Lower leg skin (tissue), 4 donors: ENCODE measurements at regions not wholly inside any gene's neighbourhood (a gene's known extent, or its start where the extent isn't known, plus 50 kb on each side); places are given as distances from the start of the nearest gene placed in this dataset.

Experiments
- DNase-seq, 2 donors: peaks; one replicate each; pipeline ENCODE4 v3.0.0-alpha.2; 2019; ENCODE audit warnings: low spot score in 2 of 2
- H3K4me3 ChIP-seq: fragments of 200-600 bp; sonication (generic); 2 replicates; pipeline ENCODE4 v1.5.1; 2017; ENCODE audit warnings: mild to moderate bottlenecking, low read depth; ENCODE audit not compliant: poor library complexity, severe bottlenecking
- CTCF ChIP-seq, 3 donors: fragments of 450-650 bp; IDR thresholded peaks; one replicate each; pipeline ENCODE4 v1.5.1; 2016; ENCODE audit warnings: antibody characterized with exemption in 3 of 3, mild to moderate bottlenecking in 3 of 3, moderate library complexity in 2 of 3
- POLR2A ChIP-seq, 2 donors: fragments of 450-650 bp; IDR thresholded peaks; one replicate each; pipeline ENCODE4 v1.6.1; 2016 to 2017; ENCODE audit warnings: antibody characterized with exemption in 2 of 2, mild to moderate bottlenecking in 1 of 2, moderate library complexity in 1 of 2
- WGBS, 2 donors: methylation state at CpG; one replicate each; pipeline ENCODE4 v1.1.5; 2018; 5-methylcytosine and 5-hydroxymethylcytosine counted together
- intact Hi-C: fragments of 100-400 bp; cut with DNase I; formaldehyde crosslinking; loops from one replicate; pipeline ENCODE4 v1.15.0; 2023; ENCODE audit warnings: low total_unique reads

GRCh38 chr22:25388415-25388814 lies 169.0 kb downstream of the CRYBB2 start:
- H3K4me3 ChIP-seq = no peak overlapping the region
- no peak for TF ChIP-seq CTCF (IDR thresholded peaks at IDR 0.05)
- TF ChIP-seq POLR2A (IDR thresholded peaks at IDR 0.05) = no peak
- intact Hi-C loops = no loop called here
- DNase-seq = no peak
- WGBS, 2 donors = 90 to 91% methylated on average over 12 of the region's 12 CpGs

DNA sequence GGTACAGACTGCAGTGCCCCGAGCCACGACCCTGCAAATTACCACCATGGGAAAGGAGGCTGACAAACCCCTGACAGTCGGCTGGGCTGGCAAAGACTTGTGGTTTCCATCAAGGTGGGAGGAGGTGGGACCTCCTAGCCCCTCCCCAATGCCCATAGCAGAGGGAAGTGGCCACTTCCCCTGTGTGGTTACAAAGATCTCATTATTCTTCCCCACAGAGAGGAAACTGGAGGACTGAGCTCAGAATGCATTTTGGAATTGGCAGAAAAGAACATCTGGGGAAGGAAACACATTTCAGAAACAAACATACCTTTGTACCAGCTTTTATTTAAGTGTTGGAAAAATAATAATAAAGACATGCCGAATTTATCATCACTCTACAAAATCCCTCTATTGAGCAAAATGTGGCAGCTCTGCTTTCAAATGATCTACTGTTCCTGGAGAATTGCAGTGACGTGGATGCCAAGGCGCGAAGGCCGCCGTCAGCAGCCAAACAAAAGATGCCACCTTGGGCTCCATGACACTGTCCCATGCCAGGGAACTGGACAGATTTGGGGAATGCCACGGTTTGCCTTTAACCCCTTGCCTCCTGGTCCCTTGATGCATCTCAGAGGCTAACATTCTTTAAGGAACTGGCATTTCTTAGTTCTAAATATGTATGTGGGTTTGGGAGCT lies 169.6 kb downstream of the CRYBB2 start:
- H3K4me3 ChIP-seq = no peak overlapping the region
- DNase-seq = no peak
- intact Hi-C loops = no loop called here
- TF ChIP-seq CTCF (IDR thresholded peaks at IDR 0.05) (no peak), POLR2A (IDR thresholded peaks at IDR 0.05) (no peak)
- WGBS, 2 donors = 62 to 64% methylated on average over 10 of the region's 10 CpGs

- no peak for TF ChIP-seq CTCF (IDR thresholded peaks at IDR 0.05)
- TF ChIP-seq POLR2A (IDR thresholded peaks at IDR 0.05) = no peak
- intact Hi-C loops = no loop called here
- no peak overlapping the region for H3K4me3 ChIP-seq
- 87 to 94% methylated on average over 11 of the region's 11 CpGs for WGBS, 2 donors
- DNase-seq = no peak
Observed at GRCh38 chr22:25389541-25389919, 170.1 kb downstream of the CRYBB2 start.

DNA sequence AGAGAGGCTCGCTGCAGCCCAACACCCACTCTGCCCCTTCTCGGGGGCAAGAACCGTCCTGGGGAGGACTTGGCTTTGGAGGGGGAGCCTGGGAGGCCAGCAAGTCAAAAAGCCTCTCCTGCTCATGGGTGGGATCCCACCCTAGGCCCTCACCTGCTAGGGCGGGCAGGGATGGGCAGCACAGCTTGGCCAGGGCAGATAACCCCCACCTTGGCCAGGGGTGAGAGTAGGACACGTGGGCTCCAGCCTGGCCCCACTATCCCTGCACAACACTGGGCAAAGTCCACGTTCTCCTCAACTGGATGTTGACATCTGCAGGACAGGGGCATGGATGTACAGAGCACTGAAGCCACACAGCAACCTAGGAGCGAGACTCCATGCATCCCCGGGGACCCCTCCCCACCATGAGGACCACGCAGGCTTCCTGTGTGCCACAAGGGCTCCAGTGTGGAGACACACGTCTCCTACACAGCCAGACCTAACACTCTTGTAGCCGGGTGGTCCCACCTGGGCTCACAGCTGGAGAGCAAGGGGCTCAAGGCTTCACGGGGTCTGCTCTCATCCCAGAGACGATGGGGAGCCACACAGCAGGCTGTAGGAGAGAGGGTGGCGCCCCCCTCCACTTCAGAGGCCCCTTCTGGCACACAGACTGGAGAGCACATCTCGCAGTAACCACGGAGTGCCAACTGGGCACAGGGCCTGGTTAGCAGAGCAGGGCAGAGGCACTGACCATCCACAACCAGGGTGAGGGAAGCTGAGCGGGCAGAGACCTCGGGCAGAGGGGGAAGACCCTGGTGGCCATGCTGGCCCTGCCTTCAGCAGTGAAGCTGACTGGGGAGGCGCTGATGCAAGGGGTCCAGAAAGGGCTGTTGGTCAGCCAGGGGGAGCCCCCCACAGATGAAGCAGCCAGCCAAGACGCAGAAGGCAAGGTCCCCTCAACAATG lies 171.1 kb downstream of the CRYBB2 start:
- no peak for DNase-seq
- no peak for TF ChIP-seq CTCF (IDR thresholded peaks at IDR 0.05)
- TF ChIP-seq POLR2A (IDR thresholded peaks at IDR 0.05) = no peak
- 88 to 89% methylated on average over 17 to 18 of the region's 20 CpGs for WGBS, 2 donors
- H3K4me3 ChIP-seq = no peak overlapping the region
- intact Hi-C loops = no loop called here

GRCh38 chr22:25392584-25392983 lies 171.9 kb upstream of the GRK3 start:
- no peak overlapping the region for H3K4me3 ChIP-seq
- intact Hi-C loops = no loop called here
- 92 to 93% methylated on average over 8 of the region's 8 CpGs for WGBS, 2 donors
- no peak for TF ChIP-seq CTCF (IDR thresholded peaks at IDR 0.05)
- TF ChIP-seq POLR2A (IDR thresholded peaks at IDR 0.05) = no peak
- DNase-seq = no peak
